Mesenchymal stem cell (in vitro differentiated cells and primary cell): ENCODE measurements at regions not wholly inside any gene's neighbourhood (a gene's known extent, or its start where the extent isn't known, plus 50 kb on each side); places are given as distances from the start of the nearest gene placed in this dataset.

Experiments
- DNase-seq: peaks from one replicate; pipeline ENCODE4 v3.0.0-alpha.2; 2013
- H2AFZ ChIP-seq: one replicate; pipeline ENCODE4 v1.6.1; 2013; ENCODE audit warnings: low read depth, mild to moderate bottlenecking, control low read depth, inconsistent platforms, low read length, moderate library complexity
- H2AK5ac ChIP-seq: 2 replicates; pipeline ENCODE4 v1.6.1; 2013; ENCODE audit warnings: low read length, moderate library complexity, mild to moderate bottlenecking, inconsistent platforms; ENCODE audit not compliant: severe bottlenecking
- H2BK120ac ChIP-seq: one replicate; pipeline ENCODE4 v1.6.1; 2013; ENCODE audit warnings: low read depth, mild to moderate bottlenecking, inconsistent platforms, low read length, moderate library complexity
- H2BK12ac ChIP-seq, 2 experiments: one replicate each; pipeline ENCODE4 v1.6.1; 2013; ENCODE audit warnings: inconsistent platforms in 2 of 2, low read length in 2 of 2, mild to moderate bottlenecking in 2 of 2, moderate library complexity in 2 of 2, control low read depth in 1 of 2
- H2BK15ac ChIP-seq: one replicate; pipeline ENCODE4 v1.6.1; 2013; ENCODE audit warnings: mild to moderate bottlenecking, low read depth, inconsistent platforms; ENCODE audit not compliant: poor library complexity, severe bottlenecking
- H2BK5ac ChIP-seq: 2 replicates; pipeline ENCODE4 v1.6.1; 2013; ENCODE audit warnings: low read depth, mild to moderate bottlenecking, low read length, control low read depth, inconsistent platforms; ENCODE audit not compliant: poor library complexity, severe bottlenecking
- H3K14ac ChIP-seq, 2 experiments: one replicate each; pipeline ENCODE4 v1.6.1; 2013; ENCODE audit warnings: inconsistent platforms in 2 of 2, low read length in 2 of 2, control low read depth in 1 of 2, mild to moderate bottlenecking in 1 of 2, moderate library complexity in 1 of 2
- H3K18ac ChIP-seq, 2 experiments: one replicate each; pipeline ENCODE4 v1.6.1; 2013; ENCODE audit warnings: inconsistent platforms in 2 of 2, low read length in 2 of 2, control low read depth in 1 of 2, low read depth in 1 of 2, mild to moderate bottlenecking in 1 of 2
- H3K23ac ChIP-seq, 2 experiments: one replicate each; pipeline ENCODE4 v1.6.1; 2013; ENCODE audit warnings: inconsistent platforms in 2 of 2, low read length in 2 of 2, mild to moderate bottlenecking in 2 of 2, moderate library complexity in 2 of 2, control low read depth in 1 of 2
- H3K27ac ChIP-seq: 2 replicates; pipeline ENCODE4 v1.5.1; 2013; ENCODE audit warnings: mild to moderate bottlenecking, moderate library complexity, low read length, control low read depth, inconsistent platforms; ENCODE audit not compliant: poor library complexity, severe bottlenecking
- H3K27me3 ChIP-seq, 2 experiments: 2 replicates each; pipeline versions ENCODE4 v1.6.1 to v1.7.0; 2013; ENCODE audit warnings: low read length in 2 of 2, mild to moderate bottlenecking in 2 of 2, moderate library complexity in 2 of 2, control low read depth in 1 of 2, inconsistent platforms in 1 of 2; ENCODE audit not compliant: control insufficient read depth in 1 of 2, insufficient read depth in 1 of 2
- H3K36me3 ChIP-seq, 2 experiments: 2 replicates each; pipeline versions ENCODE4 v1.6.1 to v1.7.0; 2013; ENCODE audit warnings: low read length in 2 of 2, control low read depth in 1 of 2, inconsistent platforms in 1 of 2, low read depth in 1 of 2, mild to moderate bottlenecking in 1 of 2; ENCODE audit not compliant: insufficient read depth in 2 of 2, control insufficient read depth in 1 of 2
- H3K4ac ChIP-seq, 2 experiments: one replicate each; pipeline ENCODE4 v1.6.1; 2013; ENCODE audit warnings: inconsistent platforms in 2 of 2, low read length in 2 of 2, mild to moderate bottlenecking in 2 of 2, moderate library complexity in 2 of 2, control low read depth in 1 of 2, low read depth in 1 of 2
- H3K4me1 ChIP-seq: 2 replicates; pipeline ENCODE4 v1.6.1; 2013; ENCODE audit warnings: low read depth, low read length, control low read depth; ENCODE audit not compliant: control insufficient read depth, insufficient read depth
- H3K4me2 ChIP-seq: 2 replicates; pipeline ENCODE4 v1.6.1; 2013; ENCODE audit warnings: low read length, mild to moderate bottlenecking, inconsistent platforms; ENCODE audit not compliant: poor library complexity, severe bottlenecking
- H3K4me3 ChIP-seq, 2 experiments: 2 replicates each; pipeline versions ENCODE4 v1.5.1 to v1.7.0; 2013; ENCODE audit warnings: low read length in 2 of 2, mild to moderate bottlenecking in 2 of 2, control low read depth in 1 of 2, low read depth in 1 of 2; ENCODE audit not compliant: insufficient read depth in 1 of 2
- H3K79me1 ChIP-seq: replicated peaks from 2 replicates; pipeline ENCODE4 v1.6.1; 2013; ENCODE audit warnings: mild to moderate bottlenecking, control low read depth, low read length, inconsistent platforms; ENCODE audit not compliant: poor library complexity, severe bottlenecking
- H3K9ac ChIP-seq: 2 replicates; pipeline ENCODE4 v1.7.0; 2013; ENCODE audit warnings: mild to moderate bottlenecking, low read length, moderate library complexity
- H3K9me3 ChIP-seq: 2 replicates; pipeline ENCODE4 v1.7.0; 2013; ENCODE audit warnings: mild to moderate bottlenecking, low read length; ENCODE audit not compliant: control insufficient read depth
- H4K8ac ChIP-seq: one replicate; pipeline ENCODE4 v1.6.1; 2013; ENCODE audit warnings: inconsistent platforms, mild to moderate bottlenecking, low read length, moderate library complexity
- H4K91ac ChIP-seq: one replicate; pipeline ENCODE4 v1.6.1; 2013; ENCODE audit warnings: mild to moderate bottlenecking, low read length, inconsistent platforms
- WGBS: methylation state at CpG from one replicate; pipeline ENCODE4 v1.1.7; 2013; ENCODE audit warnings: mixed read lengths; 5-methylcytosine and 5-hydroxymethylcytosine counted together

GRCh38 chr2:128451084-128452023 lies 132.7 kb upstream of the HS6ST1 start:
- Histone ChIP-seq H3K79me1 (no peaks in the 10 kb centered on the region), H3K36me3 (no peaks in the 10 kb centered on the region), H3K9me3 (peaks cover 4% of the 10 kb centered on the region), H3K9ac (no peak overlapping the region), H2BK5ac (no peak overlapping the region), H2BK15ac (no peak overlapping the region), H2AK5ac (no peak overlapping the region), H3K27me3 (peaks cover 18 to 37% of the 10 kb centered on the region in 2 experiments), H3K18ac (no peak overlapping the region), H3K27ac (no peak overlapping the region), H2BK12ac (no peak overlapping the region), H3K23ac (no peak overlapping the region), H3K4me2 (no peak overlapping the region), H3K14ac (peak overlapping the region in 1 of 2 experiments; percentile 9), H3K4ac (no peak overlapping the region), H2AFZ (no peak overlapping the region), H4K91ac (no peak overlapping the region), H4K8ac (no peak overlapping the region), H3K4me3 (no peak overlapping the region), H2BK120ac (no peak overlapping the region), H3K4me1 (no peaks in the 10 kb centered on the region)
- DNase-seq: no peak
- 91% methylated on average over 14 of the region's 15 CpGs for WGBS

- no peak overlapping the region for H3K9ac ChIP-seq
- peaks cover 18 to 33% of the 10 kb centered on the region in 2 experiments for H3K27me3 ChIP-seq
- no peak overlapping the region for H3K4ac ChIP-seq
- no peak overlapping the region for H3K27ac ChIP-seq
- no peak overlapping the region for H2AK5ac ChIP-seq
- peaks cover 4% of the 10 kb centered on the region for H3K9me3 ChIP-seq
- no peak overlapping the region for H2BK12ac ChIP-seq
- H4K8ac ChIP-seq: no peak overlapping the region
- H3K79me1 ChIP-seq: no peaks in the 10 kb centered on the region
- H2AFZ ChIP-seq: no peak overlapping the region
- H2BK5ac ChIP-seq: no peak overlapping the region
- no peak overlapping the region for H3K23ac ChIP-seq
- no peak overlapping the region for H3K4me3 ChIP-seq
- no peak overlapping the region for H4K91ac ChIP-seq
- WGBS: 98% methylated on average over 1 of the region's 1 CpG
- H3K36me3 ChIP-seq: no peaks in the 10 kb centered on the region
- no peaks in the 10 kb centered on the region for H3K4me1 ChIP-seq
- no peak overlapping the region for H2BK120ac ChIP-seq
- no peak overlapping the region for H3K4me2 ChIP-seq
- no peak overlapping the region for H3K14ac ChIP-seq
- no peak overlapping the region for H3K18ac ChIP-seq
- DNase-seq: no peak
- H2BK15ac ChIP-seq: no peak overlapping the region
Measured at GRCh38 chr2:128452024-128452411, 133.3 kb upstream of the HS6ST1 start.

GRCh38 chr2:128452536-128453530 lies 134.2 kb upstream of the HS6ST1 start:
- peaks cover 3% of the 10 kb centered on the region for H3K4me1 ChIP-seq
- WGBS: 94% methylated on average over 20 of the region's 20 CpGs
- H2AK5ac ChIP-seq: no peak overlapping the region
- no peak overlapping the region for H3K14ac ChIP-seq
- no peak overlapping the region for H3K23ac ChIP-seq
- H2AFZ ChIP-seq: no peak overlapping the region
- peaks cover 18 to 33% of the 10 kb centered on the region in 2 experiments for H3K27me3 ChIP-seq
- no peak overlapping the region for H3K27ac ChIP-seq
- no peak overlapping the region for H4K8ac ChIP-seq
- H3K9me3 ChIP-seq: peaks cover 4% of the 10 kb centered on the region
- no peak overlapping the region for H3K18ac ChIP-seq
- H2BK12ac ChIP-seq: no peak overlapping the region
- H2BK120ac ChIP-seq: no peak overlapping the region
- H3K9ac ChIP-seq: no peak overlapping the region
- DNase-seq: no peak
- H2BK15ac ChIP-seq: no peak overlapping the region
- no peak overlapping the region for H3K4ac ChIP-seq
- H4K91ac ChIP-seq: no peak overlapping the region
- H2BK5ac ChIP-seq: no peak overlapping the region
- H3K4me3 ChIP-seq: no peak overlapping the region
- no peak overlapping the region for H3K4me2 ChIP-seq
- H3K36me3 ChIP-seq: no peaks in the 10 kb centered on the region
- H3K79me1 ChIP-seq: no peaks in the 10 kb centered on the region
